SK-N-SH treated with all-trans-retinoic acid at 6 μM for 48 hours (cell line): ENCODE measurements at regions not wholly inside any gene's neighbourhood (a gene's known extent, or its start where the extent isn't known, plus 50 kb on each side); places are given as distances from the start of the nearest gene placed in this dataset.

Source experiments
- ATAC-seq: fragments of 200-7000 bp; cut with Tn5 transposase; 3 replicates; pipeline ENCODE4 v1.9.1; 2020; ENCODE audit warnings: mild to moderate bottlenecking, moderate library complexity
- ARNTL ChIP-seq: fragments of 450-650 bp; formaldehyde crosslinking; IDR thresholded peaks from 2 replicates; pipeline ENCODE4 v1.5.0; 2020; ENCODE audit warnings: low read depth, mild to moderate bottlenecking, moderate library complexity, borderline replicate concordance
- CSDC2 ChIP-seq: fragments of 250-450 bp; sonication (Bioruptor Pico); IDR thresholded peaks from 2 replicates; pipeline ENCODE4 v1.5.0; 2020; ENCODE audit warnings: mild to moderate bottlenecking, moderate library complexity
- CSRNP3 ChIP-seq: fragments of 250-450 bp; sonication (Bioruptor Pico); IDR thresholded peaks from 2 replicates; pipeline ENCODE4 v1.5.1; 2021; ENCODE audit warnings: mild to moderate bottlenecking, moderate library complexity
- ESRRG ChIP-seq: fragments of 250-450 bp; sonication (Bioruptor Pico); IDR thresholded peaks from 2 replicates; pipeline ENCODE4 v1.6.1; 2021; ENCODE audit warnings: mild to moderate bottlenecking
- GLIS3 ChIP-seq: fragments of 250-450 bp; sonication (Bioruptor Pico); IDR thresholded peaks from 2 replicates; pipeline ENCODE4 v1.5.0; 2020; ENCODE audit warnings: mild to moderate bottlenecking, moderate library complexity
- ISL1 ChIP-seq: fragments of 250-450 bp; sonication (Bioruptor Pico); IDR thresholded peaks from 2 replicates; pipeline ENCODE4 v2.1.2; 2022; ENCODE audit warnings: mild to moderate bottlenecking, moderate library complexity
- PATZ1 ChIP-seq: fragments of 250-450 bp; sonication (Bioruptor Pico); IDR thresholded peaks from 2 replicates; pipeline ENCODE4 v1.8.0; 2020; ENCODE audit warnings: mild to moderate bottlenecking, moderate library complexity, borderline replicate concordance
- POU6F1 ChIP-seq: fragments of 250-450 bp; sonication (Bioruptor Pico); IDR thresholded peaks from 2 replicates; pipeline ENCODE4 v1.8.0; 2021; ENCODE audit warnings: low read depth, mild to moderate bottlenecking, moderate library complexity, borderline replicate concordance
- PPARA ChIP-seq: fragments of 250-450 bp; sonication (Bioruptor Pico); IDR thresholded peaks from 2 replicates; pipeline ENCODE4 v1.5.0; 2020; ENCODE audit warnings: mild to moderate bottlenecking, borderline replicate concordance
- RARB ChIP-seq: fragments of 250-450 bp; sonication (Bioruptor Pico); IDR thresholded peaks from 2 replicates; pipeline ENCODE4 v1.8.0; 2021; ENCODE audit warnings: mild to moderate bottlenecking, moderate library complexity
- SNAI2 ChIP-seq: fragments of 250-450 bp; sonication (Bioruptor Pico); IDR thresholded peaks from 2 replicates; pipeline ENCODE4 v1.5.0; 2020; ENCODE audit warnings: mild to moderate bottlenecking, moderate library complexity
- TOX ChIP-seq: fragments of 250-450 bp; sonication (Bioruptor Pico); IDR thresholded peaks from 2 replicates; pipeline ENCODE4 v1.8.0; 2021; ENCODE audit warnings: mild to moderate bottlenecking, moderate library complexity, borderline replicate concordance
- TSHZ2 ChIP-seq: fragments of 250-450 bp; sonication (Bioruptor Pico); IDR thresholded peaks from 2 replicates; pipeline ENCODE4 v1.5.0; 2020; ENCODE audit warnings: mild to moderate bottlenecking, moderate library complexity
- ZC3H10 ChIP-seq: fragments of 250-450 bp; sonication (Bioruptor Pico); IDR thresholded peaks from 2 replicates; pipeline ENCODE4 v1.5.1; 2021; ENCODE audit warnings: mild to moderate bottlenecking, moderate library complexity
- ZFP30 ChIP-seq: fragments of 450-650 bp; formaldehyde crosslinking; IDR thresholded peaks from 2 replicates; pipeline ENCODE4 v1.5.0; 2022; ENCODE audit warnings: mild to moderate bottlenecking, moderate library complexity
- ZNF565 ChIP-seq: fragments of 450-650 bp; formaldehyde crosslinking; conservative IDR thresholded peaks from 2 replicates; pipeline ENCODE4 v1.5.0; 2020; ENCODE audit warnings: low read depth, mild to moderate bottlenecking, moderate library complexity
- ZNF70 ChIP-seq: fragments of 450-650 bp; formaldehyde crosslinking; IDR thresholded peaks from 2 replicates; pipeline ENCODE4 v1.5.0; 2020; ENCODE audit warnings: mild to moderate bottlenecking, moderate library complexity
- ZNF8 ChIP-seq: fragments of 450-650 bp; formaldehyde crosslinking; IDR thresholded peaks from 2 replicates; pipeline ENCODE4 v1.5.0; 2020; ENCODE audit warnings: mild to moderate bottlenecking, moderate library complexity

- TF ChIP-seq ZNF8 (CRISPR knock-in tag) (no peak), ARNTL (no peak), ISL1 (CRISPR knock-in tag) (no peak), PATZ1 (no peak), ESRRG (CRISPR knock-in tag) (no peak), CSRNP3 (CRISPR knock-in tag) (no peak), POU6F1 (CRISPR knock-in tag) (no peak)
- no peak for ATAC-seq
These were observed 86.0 kb upstream of the PLCL2 start for GRCh38 chr3:16798738-16799137.

- ATAC-seq, result no peak
- TF ChIP-seq ZFP30 (CRISPR knock-in tag), result no peak
- TF ChIP-seq ZNF8 (CRISPR knock-in tag), result no peak
- no peak for TF ChIP-seq CSRNP3 (CRISPR knock-in tag)
- TF ChIP-seq POU6F1 (CRISPR knock-in tag), result no peak
- TF ChIP-seq ISL1 (CRISPR knock-in tag), result no peak
- TF ChIP-seq TOX, result no peak
- TF ChIP-seq RARB (CRISPR knock-in tag), result no peak
- TF ChIP-seq ZC3H10, result no peak
- no peak for TF ChIP-seq ZNF70 (CRISPR knock-in tag)
- TF ChIP-seq ZNF565 (CRISPR knock-in tag), result no peak
- TF ChIP-seq PPARA (CRISPR knock-in tag), result no peak
- TF ChIP-seq ESRRG (CRISPR knock-in tag), result no peak
- TF ChIP-seq SNAI2 (CRISPR knock-in tag), result no peak
- no peak for TF ChIP-seq PATZ1
- no peak for TF ChIP-seq TSHZ2 (CRISPR knock-in tag)
These were observed 84.4 kb upstream of the PLCL2 start for GRCh38 chr3:16800361-16800760.

GRCh38 chr3:16801223-16801622, 83.5 kb upstream of the PLCL2 start:
- ATAC-seq, result peak; percentile 30; the same call in 1 of the 3 replicates
- no peak for TF ChIP-seq TOX
- no peak for TF ChIP-seq ZNF565 (CRISPR knock-in tag)
- TF ChIP-seq POU6F1 (CRISPR knock-in tag), result no peak
- TF ChIP-seq GLIS3 (CRISPR knock-in tag), result no peak
- no peak for TF ChIP-seq TSHZ2 (CRISPR knock-in tag)
- no peak for TF ChIP-seq CSDC2 (CRISPR knock-in tag)
- no peak for TF ChIP-seq ZC3H10
